Subcutaneous abdominal adipose tissue (tissue), 5 donors: ENCODE measurements at regions not wholly inside any gene's neighbourhood (a gene's known extent, or its start where the extent isn't known, plus 50 kb on each side); places are given as distances from the start of the nearest gene placed in this dataset.

Source experiments
- H3K27ac ChIP-seq: one replicate; pipeline ENCODE4 v1.7.0; 2013; ENCODE audit warnings: low read depth, mild to moderate bottlenecking, inconsistent platforms, low read length, moderate library complexity
- H3K27me3 ChIP-seq, 5 donors: one replicate each; pipeline ENCODE4 v1.7.0; 2013; ENCODE audit warnings: low read length in 5 of 5, inconsistent platforms in 1 of 5; ENCODE audit not compliant: control insufficient read depth in 5 of 5, insufficient read depth in 4 of 5
- H3K36me3 ChIP-seq, 5 donors: one replicate each; pipeline ENCODE4 v1.7.0; 2013; ENCODE audit warnings: low read length in 5 of 5; ENCODE audit not compliant: control insufficient read depth in 5 of 5, insufficient read depth in 5 of 5
- H3K4me1 ChIP-seq, 5 donors: one replicate each; pipeline ENCODE4 v1.7.0; 2013; ENCODE audit warnings: low read length in 5 of 5, mild to moderate bottlenecking in 3 of 5, moderate library complexity in 1 of 5; ENCODE audit not compliant: control insufficient read depth in 5 of 5, insufficient read depth in 5 of 5
- H3K4me3 ChIP-seq, 5 donors: one replicate each; pipeline ENCODE4 v1.7.0; 2013; ENCODE audit warnings: low read length in 5 of 5, low read depth in 1 of 5
- H3K9ac ChIP-seq, 5 donors: one replicate each; pipeline ENCODE4 v1.7.0; 2013; ENCODE audit warnings: low read length in 5 of 5, mild to moderate bottlenecking in 4 of 5, moderate library complexity in 3 of 5
- H3K9me3 ChIP-seq, 5 donors: one replicate each; pipeline ENCODE4 v1.7.0; 2013; ENCODE audit warnings: low read length in 5 of 5; ENCODE audit not compliant: control insufficient read depth in 5 of 5
- donor health status: healthy.
- donor health status: healthy.
- donor health status: healthy.
- donor health status: healthy.
- donor health status: healthy.

DNA sequence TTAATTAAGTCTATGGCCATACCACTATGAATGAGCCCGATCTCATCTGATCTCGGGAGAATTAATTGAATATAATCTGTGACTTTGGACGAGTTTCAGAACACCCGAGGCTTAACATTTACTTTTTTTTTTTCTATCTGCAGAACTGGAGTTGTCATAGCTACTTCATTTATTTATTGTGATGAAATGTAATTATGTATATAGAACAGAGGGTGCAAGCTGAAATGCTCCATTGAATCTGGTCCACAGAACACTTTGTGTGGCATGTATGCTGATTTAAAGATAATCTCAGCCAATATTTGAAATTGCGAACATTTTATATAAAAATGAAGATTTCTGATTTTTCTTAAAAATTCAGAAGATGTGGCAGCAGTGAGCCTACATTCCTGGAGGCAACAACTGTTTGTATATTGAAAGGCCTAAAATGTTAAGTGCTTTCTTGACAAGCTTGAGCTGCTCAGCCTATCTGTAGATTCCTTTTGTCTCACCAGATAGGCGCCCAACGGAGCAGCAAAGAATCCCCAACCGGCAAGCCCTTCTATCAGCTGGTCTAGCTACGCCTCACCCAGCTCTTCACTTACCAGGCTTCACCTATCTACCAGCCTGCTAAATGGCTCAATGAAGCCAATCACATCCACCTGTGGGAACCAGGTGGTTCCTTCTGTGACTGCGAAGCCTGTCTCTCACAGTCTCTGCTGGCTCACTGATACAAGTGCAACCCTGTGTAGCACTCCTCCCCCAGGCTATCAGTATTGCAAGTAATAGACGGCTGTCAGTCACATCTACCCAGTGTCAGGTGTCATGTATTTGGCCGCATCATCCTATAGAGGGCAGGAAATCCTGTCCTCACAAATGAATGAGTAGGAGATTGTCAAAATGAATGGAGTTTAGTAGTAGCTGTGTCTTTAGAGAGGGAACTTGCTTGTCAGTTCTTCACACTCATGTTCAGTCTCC is 170.6 kb upstream of the MRPS30 start:
- Histone ChIP-seq H3K36me3 (no peaks in the 10 kb centered on the region), H3K27me3 (peaks cover 0 to 5% (median 0%) of the 10 kb centered on the region in 5 donors), H3K4me3 (no peak overlapping the region), H3K4me1 (no peaks in the 10 kb centered on the region), H3K9me3 (no peaks in the 10 kb centered on the region), H3K9ac (no peak overlapping the region), H3K27ac (no peak overlapping the region)

DNA sequence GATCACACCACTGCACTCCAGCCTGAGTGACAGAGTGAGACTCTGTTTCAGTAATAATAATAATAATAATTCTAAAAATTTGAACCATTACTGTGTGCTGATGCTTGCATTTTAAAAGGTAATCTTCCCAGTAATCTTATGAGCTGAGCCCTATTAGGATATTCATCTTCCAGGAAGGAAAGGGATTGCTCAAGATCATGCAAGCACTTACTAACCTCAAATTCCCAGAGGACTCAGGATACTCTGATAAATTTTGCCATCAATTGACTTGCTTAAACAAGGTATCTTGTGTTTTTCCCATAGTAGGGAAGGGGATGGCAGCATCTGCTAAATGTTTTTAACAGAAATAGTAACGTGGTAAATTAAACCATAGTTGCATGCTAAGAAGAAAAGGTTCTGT is 176.4 kb upstream of the MRPS30 start:
- Histone ChIP-seq H3K4me3 (no peak overlapping the region), H3K27me3 (no peaks in the 10 kb centered on the region), H3K27ac (no peak overlapping the region), H3K9me3 (no peaks in the 10 kb centered on the region), H3K36me3 (no peaks in the 10 kb centered on the region), H3K9ac (no peak overlapping the region), H3K4me1 (no peaks in the 10 kb centered on the region)

DNA sequence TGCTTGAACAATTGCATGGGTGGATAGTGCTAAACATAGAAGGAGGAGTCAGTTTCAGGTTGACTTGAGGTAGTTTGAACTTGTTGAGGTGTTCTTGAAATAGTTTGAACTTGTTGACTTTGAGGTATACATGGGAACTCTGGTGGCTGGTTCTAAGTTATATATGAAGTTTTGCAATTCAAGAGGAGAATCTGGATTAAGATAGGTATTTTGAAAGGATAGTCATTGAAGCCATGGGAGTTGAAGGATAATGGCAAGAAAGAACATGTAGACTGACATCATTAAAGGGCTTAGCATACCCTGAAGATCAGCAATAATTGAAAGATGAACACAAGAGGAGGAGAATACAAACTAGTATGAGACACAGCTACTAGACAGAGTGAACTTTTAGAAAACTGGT is 181.9 kb upstream of the MRPS30 start:
- Histone ChIP-seq H3K9ac (no peak overlapping the region), H3K4me3 (no peak overlapping the region), H3K27ac (no peak overlapping the region), H3K27me3 (no peaks in the 10 kb centered on the region), H3K9me3 (no peaks in the 10 kb centered on the region), H3K4me1 (no peaks in the 10 kb centered on the region), H3K36me3 (no peaks in the 10 kb centered on the region)

DNA sequence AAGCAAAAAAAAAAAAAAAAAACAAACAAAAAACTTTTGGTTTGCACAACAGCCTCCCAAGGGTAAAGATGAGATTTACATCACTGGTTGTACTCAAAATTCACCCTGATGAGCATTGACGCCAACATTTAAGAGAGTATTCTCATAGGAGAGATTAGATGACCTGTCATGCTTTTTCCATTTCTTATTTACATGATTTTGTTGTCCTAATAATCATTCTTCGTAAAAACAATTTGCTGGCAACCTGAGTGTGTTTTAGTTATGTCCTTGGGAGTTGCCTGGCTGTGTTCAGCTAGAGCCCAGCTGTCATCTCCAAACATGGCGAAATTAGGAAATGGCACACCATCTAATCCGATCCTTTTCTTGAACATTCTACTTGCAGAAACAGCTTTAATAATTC is 186.4 kb upstream of the MRPS30 start:
- H3K4me3 ChIP-seq, result no peak overlapping the region
- H3K9me3 ChIP-seq, result no peaks in the 10 kb centered on the region
- H3K4me1 ChIP-seq, result no peaks in the 10 kb centered on the region
- H3K36me3 ChIP-seq, result no peaks in the 10 kb centered on the region
- no peak overlapping the region for H3K9ac ChIP-seq
- H3K27me3 ChIP-seq, result no peaks in the 10 kb centered on the region
- no peak overlapping the region for H3K27ac ChIP-seq

DNA sequence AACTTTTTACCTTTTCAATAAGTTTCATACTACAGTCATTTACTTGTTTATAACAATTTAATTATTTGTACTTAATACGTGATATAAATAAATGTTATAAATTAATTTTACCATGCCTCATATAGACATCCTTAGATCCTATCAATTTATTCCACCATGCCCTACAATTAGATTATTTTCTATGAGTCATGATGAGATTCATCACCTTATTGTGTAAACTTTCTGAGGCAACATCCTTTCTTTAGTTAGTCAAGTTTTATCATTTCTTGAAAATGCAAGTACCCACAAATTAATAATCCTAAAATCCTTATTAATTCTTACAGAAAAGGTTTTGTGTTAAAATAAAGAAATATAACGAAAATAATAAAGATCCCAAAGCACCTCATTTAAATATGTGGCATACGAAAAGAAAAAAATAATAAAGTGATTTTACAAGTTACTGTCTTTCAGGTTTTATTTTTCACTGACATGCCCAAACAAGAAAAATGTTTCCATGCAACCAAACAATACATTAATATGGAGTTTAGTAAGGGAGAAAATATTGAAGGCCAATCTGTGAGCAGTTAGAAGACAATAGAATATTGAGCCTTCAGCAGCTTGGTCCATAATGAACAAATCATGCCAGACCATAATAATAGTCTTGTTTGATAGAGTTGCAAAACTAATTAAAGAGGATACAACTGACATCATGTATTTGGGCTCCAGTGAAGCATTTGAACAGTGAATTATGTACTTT is 188.7 kb upstream of the MRPS30 start:
- no peaks in the 10 kb centered on the region for H3K9me3 ChIP-seq

DNA sequence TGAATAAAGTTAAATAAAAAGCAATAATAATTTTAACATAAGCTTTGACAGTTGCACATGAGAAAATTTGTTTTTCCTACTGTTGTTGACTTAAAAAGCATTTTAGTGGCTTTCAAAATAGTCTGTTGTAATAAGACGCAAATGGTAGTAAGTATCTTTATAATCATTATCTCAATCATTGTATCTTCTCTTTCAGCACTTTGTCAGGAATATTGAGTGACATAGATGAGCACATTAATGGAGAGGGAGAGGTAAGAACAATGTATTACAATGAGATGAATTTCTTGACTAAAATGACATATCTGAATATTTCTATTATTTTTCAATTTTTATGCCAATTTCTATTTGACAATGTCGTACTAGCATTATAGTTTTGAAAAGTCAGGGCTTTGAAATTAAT is 193.9 kb upstream of the MRPS30 start:
- no peaks in the 10 kb centered on the region for H3K4me1 ChIP-seq
- no peaks in the 10 kb centered on the region for H3K36me3 ChIP-seq
- H3K4me3 ChIP-seq, result no peak overlapping the region
- no peak overlapping the region for H3K27ac ChIP-seq
- H3K27me3 ChIP-seq, result no peaks in the 10 kb centered on the region
- no peaks in the 10 kb centered on the region for H3K9me3 ChIP-seq
- no peak overlapping the region for H3K9ac ChIP-seq

More for the DNA sequence above, 188.7 kb upstream of the MRPS30 start:
- Histone ChIP-seq H3K4me1 (no peaks in the 10 kb centered on the region), H3K27me3 (no peaks in the 10 kb centered on the region), H3K27ac (no peak overlapping the region), H3K36me3 (no peaks in the 10 kb centered on the region), H3K4me3 (no peak overlapping the region), H3K9ac (no peak overlapping the region)

DNA sequence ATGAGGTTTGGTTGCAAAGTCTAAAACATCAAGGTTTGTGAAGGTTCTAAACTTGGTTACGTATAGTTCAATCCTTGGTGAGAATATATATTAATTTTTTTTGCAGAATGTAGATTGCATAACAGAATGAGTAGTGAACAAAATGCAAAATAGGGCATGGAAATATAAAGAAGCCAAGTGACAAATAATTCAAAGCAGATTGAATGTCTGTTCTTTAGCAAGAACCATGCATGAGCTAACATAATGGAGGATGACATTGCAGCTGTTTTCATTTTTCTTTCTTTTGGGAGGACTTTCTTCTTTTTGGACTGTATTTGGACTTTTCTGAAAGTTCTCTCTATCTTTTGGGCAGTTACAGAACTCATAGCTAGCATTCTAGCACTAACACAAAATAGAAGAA is 194.8 kb upstream of the MRPS30 start:
- Histone ChIP-seq H3K27me3 (no peaks in the 10 kb centered on the region), H3K4me1 (no peaks in the 10 kb centered on the region), H3K9me3 (no peaks in the 10 kb centered on the region), H3K9ac (no peak overlapping the region), H3K27ac (no peak overlapping the region), H3K4me3 (no peak overlapping the region), H3K36me3 (no peaks in the 10 kb centered on the region)

DNA sequence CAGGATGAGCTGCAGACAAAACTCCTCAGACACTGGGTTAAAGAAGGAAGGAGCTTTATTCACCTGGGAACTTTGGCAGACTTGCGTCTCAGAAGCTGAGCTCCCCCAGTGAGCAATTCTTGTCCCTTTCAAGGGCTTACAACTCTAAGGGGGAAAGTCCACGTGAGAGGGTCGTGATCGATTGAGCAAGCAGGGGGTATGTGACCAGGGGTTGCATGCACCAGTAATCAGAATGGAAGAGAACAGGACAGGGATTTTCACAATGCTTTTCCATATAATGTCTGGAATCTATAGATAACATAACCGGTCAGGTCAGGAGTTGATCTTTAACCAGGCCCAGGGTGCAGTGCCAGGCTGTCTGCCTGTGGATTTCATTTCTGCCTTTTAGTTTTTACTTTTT is 202.8 kb upstream of the MRPS30 start:
- H3K4me1 ChIP-seq, result no peaks in the 10 kb centered on the region
- no peaks in the 10 kb centered on the region for H3K36me3 ChIP-seq
- no peaks in the 10 kb centered on the region for H3K27me3 ChIP-seq
- H3K4me3 ChIP-seq, result no peak overlapping the region
- peaks cover 0 to 2% (median 0%) of the 10 kb centered on the region in 5 donors for H3K9me3 ChIP-seq
- no peak overlapping the region for H3K27ac ChIP-seq
- H3K9ac ChIP-seq, result no peak overlapping the region

DNA sequence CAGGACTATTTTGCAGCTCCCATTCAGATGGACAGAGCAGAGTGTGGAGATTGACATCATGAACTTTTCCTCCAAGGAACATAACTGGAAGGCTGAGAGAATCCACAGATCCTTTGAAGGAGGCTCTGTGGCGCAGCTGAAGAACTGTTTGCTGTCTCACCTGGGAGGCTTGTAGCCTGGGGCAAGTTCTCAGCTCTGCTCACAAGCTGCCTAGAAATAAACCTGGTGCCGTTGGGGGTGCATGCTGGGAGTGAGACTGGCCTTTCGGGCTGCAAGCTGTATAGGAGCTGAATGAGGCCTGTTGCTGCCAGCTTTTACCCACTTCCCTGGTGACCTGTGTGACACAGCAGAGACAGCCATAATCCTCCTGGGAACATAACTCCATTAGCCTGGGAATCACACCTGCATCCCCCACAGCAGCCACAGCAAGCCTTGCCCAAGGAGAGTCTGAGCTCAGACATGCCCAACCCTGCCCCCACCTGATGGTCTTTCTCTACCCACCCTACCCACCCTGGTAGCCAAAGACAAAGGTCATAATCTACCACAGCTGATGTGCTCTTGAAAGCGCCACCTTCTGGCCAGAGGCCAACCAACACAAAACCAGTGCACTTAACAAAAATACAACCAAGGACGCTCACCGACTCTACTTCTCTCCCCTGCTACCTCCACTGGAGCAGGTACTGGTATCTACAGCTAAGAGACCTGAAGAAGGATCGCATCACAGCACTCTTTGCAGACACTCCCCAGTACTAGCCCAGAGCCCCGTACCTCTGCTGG is 205.1 kb upstream of the MRPS30 start:
- Histone ChIP-seq H3K27ac (no peak overlapping the region), H3K36me3 (no peaks in the 10 kb centered on the region), H3K27me3 (no peaks in the 10 kb centered on the region), H3K9me3 (peaks cover 0 to 2% (median 0%) of the 10 kb centered on the region in 5 donors), H3K4me1 (no peaks in the 10 kb centered on the region), H3K4me3 (no peak overlapping the region), H3K9ac (no peak overlapping the region)

DNA sequence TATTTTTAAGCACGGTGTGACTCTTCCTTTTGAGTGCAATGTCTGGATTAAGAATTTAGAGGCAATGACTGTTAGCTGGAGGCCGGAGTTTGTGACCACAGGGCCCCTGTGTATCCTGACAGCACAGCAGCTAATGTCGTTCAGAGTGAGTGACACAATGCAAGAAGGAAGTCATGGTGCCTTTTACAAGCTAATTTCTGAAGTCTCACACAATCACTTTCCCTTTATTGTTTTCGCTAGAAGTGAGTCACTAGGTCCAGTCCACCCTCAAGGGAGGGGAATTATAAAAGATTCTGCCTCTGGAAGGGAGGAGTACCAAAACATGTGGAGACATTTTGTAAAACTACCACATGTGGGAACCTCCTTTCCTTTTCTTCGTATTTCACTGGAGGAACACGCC is 185.5 kb upstream of the FGF10 start:
- H3K27me3 ChIP-seq, result no peaks in the 10 kb centered on the region
- H3K27ac ChIP-seq, result no peak overlapping the region
- H3K9ac ChIP-seq, result no peak overlapping the region
- H3K36me3 ChIP-seq, result no peaks in the 10 kb centered on the region
- H3K4me3 ChIP-seq, result no peak overlapping the region
- no peaks in the 10 kb centered on the region for H3K9me3 ChIP-seq
- H3K4me1 ChIP-seq, result no peaks in the 10 kb centered on the region
